MCF 10A (cell line): ENCODE measurements at regions not wholly inside any gene's neighbourhood (a gene's known extent, or its start where the extent isn't known, plus 50 kb on each side); places are given as distances from the start of the nearest gene placed in this dataset.
A peak's percentile ranks its signal among the peaks of the same experiment; 100 is the strongest.

Experiments
- BruUV-seq: library from RNA; stranded (reverse); fragments of 400-500 nt; replicated peaks from 2 replicates; lab custom pipeline; 2021; lab: Mats Ljungman, UMichigan
- CTCF ChIA-PET: fragments of 300-600 bp; sonication (Branson Sonifier 250); formaldehyde crosslinking; extraction: SDS; loops from one replicate; lab custom pipeline; 2021; ENCODE audit warnings: antibody characterized with exemption, inconsistent platforms; lab: Yijun Ruan, JAX
- POLR2A ChIA-PET: fragments of 300-600, 350-650 bp; sonication (Branson Sonifier 250); formaldehyde crosslinking; extraction: SDS; loops from one replicate; lab custom pipeline; 2020; ENCODE audit warnings: antibody characterized with exemption, inconsistent platforms; lab: Yijun Ruan, JAX
- DNase-seq: peaks from one replicate; pipeline ENCODE4 v3.0.0-alpha.2; 2018; ENCODE audit not compliant: unreplicated experiment
- H3K27ac Mint-ChIP-seq: one replicate; pipeline ENCODE4 v1.8.0; 2022; ENCODE audit warnings: mild to moderate bottlenecking, low read depth, mixed read lengths; ENCODE audit not compliant: unreplicated experiment
- H3K27me3 Mint-ChIP-seq: one replicate; pipeline ENCODE4 v1.8.0; 2022; ENCODE audit warnings: mixed read lengths; ENCODE audit not compliant: insufficient read depth, unreplicated experiment
- H3K36me3 Mint-ChIP-seq: one replicate; pipeline ENCODE4 v1.8.0; 2022; ENCODE audit warnings: mild to moderate bottlenecking, moderate library complexity, mixed read lengths; ENCODE audit not compliant: insufficient read depth, unreplicated experiment
- H3K4me1 Mint-ChIP-seq: one replicate; pipeline ENCODE4 v1.8.0; 2022; ENCODE audit warnings: mixed read lengths; ENCODE audit not compliant: insufficient read depth, unreplicated experiment
- H3K4me3 Mint-ChIP-seq: one replicate; pipeline ENCODE4 v1.8.0; 2022; ENCODE audit warnings: mild to moderate bottlenecking, moderate library complexity, mixed read lengths; ENCODE audit not compliant: unreplicated experiment
- H3K9me3 Mint-ChIP-seq: one replicate; pipeline ENCODE4 v1.8.0; 2022; ENCODE audit warnings: mixed read lengths; ENCODE audit not compliant: unreplicated experiment
- intact Hi-C: fragments of 100-400 bp; cut with micrococcal nuclease; formaldehyde crosslinking; loops from 2 replicates; pipeline ENCODE4 v1.14.1; 2022
- TF ChIP-seq, protein P1 (sequence below): fragments of 200-600 bp; IDR thresholded peaks from one replicate; pipeline ENCODE4 v1.8.0; 2022; ENCODE audit warnings: antibody characterized with exemption, mild to moderate bottlenecking; ENCODE audit not compliant: unreplicated experiment

DNA sequence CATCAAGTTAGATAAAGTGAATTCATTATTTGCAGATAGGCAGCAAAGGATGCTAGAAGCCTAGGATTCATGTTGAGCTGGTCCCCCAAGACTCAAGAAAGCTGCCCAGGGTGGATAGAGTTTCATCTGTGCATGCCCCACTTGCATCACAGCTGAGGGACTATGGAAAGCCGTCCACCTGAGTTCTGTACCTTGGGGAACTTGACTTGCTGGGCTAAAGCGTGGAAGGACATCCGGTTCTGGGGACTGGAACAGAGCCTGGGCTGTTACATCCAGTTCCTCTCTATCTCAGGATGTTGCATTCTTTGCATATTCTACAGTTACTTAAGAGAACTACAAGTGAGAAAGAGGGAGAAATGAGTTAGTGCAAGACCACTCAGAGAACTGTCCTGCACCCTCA lies 458.4 kb downstream of the SHISA9 start:
- intact Hi-C loops, result no loop called here
- Mint-ChIP-seq H3K4me3 (no peak overlapping the region), H3K27ac (no peak overlapping the region), H3K27me3 (peaks cover 8% of the 10 kb centered on the region), H3K36me3 (peaks cover 8% of the 10 kb centered on the region), H3K9me3 (peaks cover 24% of the 10 kb centered on the region), H3K4me1 (peaks cover under 1% of the 10 kb centered on the region)
- ChIA-PET CTCF (no interaction called here), POLR2A (interaction anchor here (0.7 kb wide), 1 partner anchor 282 kb away, joined by 3 read pairs; no protein-coding TSS in a partner anchor)
- DNase-seq, result no peak
- TF ChIP-seq, protein P1, sequence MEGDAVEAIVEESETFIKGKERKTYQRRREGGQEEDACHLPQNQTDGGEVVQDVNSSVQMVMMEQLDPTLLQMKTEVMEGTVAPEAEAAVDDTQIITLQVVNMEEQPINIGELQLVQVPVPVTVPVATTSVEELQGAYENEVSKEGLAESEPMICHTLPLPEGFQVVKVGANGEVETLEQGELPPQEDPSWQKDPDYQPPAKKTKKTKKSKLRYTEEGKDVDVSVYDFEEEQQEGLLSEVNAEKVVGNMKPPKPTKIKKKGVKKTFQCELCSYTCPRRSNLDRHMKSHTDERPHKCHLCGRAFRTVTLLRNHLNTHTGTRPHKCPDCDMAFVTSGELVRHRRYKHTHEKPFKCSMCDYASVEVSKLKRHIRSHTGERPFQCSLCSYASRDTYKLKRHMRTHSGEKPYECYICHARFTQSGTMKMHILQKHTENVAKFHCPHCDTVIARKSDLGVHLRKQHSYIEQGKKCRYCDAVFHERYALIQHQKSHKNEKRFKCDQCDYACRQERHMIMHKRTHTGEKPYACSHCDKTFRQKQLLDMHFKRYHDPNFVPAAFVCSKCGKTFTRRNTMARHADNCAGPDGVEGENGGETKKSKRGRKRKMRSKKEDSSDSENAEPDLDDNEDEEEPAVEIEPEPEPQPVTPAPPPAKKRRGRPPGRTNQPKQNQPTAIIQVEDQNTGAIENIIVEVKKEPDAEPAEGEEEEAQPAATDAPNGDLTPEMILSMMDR, result no peak
- BruUV-seq, result no TSS peak

DNA sequence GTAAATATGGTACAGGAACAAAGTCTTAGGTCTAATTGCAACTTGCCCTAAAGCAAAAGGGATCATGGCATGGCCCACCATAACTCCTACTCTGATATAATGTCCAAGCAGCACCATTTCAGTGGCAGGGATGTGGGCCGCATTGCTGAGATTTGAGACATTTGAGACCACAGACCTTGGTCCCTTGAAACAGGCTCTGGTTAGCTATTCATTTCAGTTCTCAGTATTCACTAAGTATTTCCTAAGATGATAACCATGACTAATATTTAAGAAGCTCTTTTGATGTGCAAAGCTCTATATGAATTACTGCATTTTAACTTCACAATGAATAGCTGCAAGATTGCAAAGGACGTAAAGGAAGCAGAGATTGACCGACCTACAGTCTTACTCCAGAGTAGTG lies 471.0 kb downstream of the SHISA9 start:
- intact Hi-C loops, result no loop called here
- Mint-ChIP-seq H3K27ac (no peak overlapping the region), H3K9me3 (no peaks in the 10 kb centered on the region), H3K4me1 (no peaks in the 10 kb centered on the region), H3K4me3 (no peak overlapping the region), H3K27me3 (no peaks in the 10 kb centered on the region), H3K36me3 (no peaks in the 10 kb centered on the region)
- BruUV-seq, result no TSS peak
- ChIA-PET CTCF (interaction anchor here (0.6 to 0.8 kb wide), 5 partner anchors 10 to 408 kb away, joined by 3 to 4 read pairs (median 3); no protein-coding TSS in a partner anchor), POLR2A (no interaction called here)
- TF ChIP-seq, protein P1, result no peak
- DNase-seq, result no peak

DNA sequence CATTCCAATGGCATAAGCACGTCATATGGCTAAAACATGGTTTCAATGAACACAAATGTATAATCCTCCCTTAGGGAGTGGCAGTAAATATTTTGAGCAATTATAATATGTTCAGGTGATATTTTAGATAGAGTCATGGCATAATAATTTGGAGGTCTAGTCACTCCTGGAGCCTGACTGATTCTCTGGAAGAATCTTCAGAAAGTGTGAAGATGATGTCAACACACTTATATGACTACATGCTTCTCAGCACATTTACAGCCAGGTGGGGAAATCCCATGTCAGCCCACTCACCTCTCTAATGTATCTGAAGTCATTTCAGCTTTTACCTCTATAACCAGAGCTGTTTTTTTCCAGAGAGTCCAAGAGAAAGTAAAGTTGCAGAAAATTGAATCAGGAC lies 474.8 kb downstream of the SHISA9 start:
- Mint-ChIP-seq H3K36me3 (no peaks in the 10 kb centered on the region), H3K9me3 (no peaks in the 10 kb centered on the region), H3K4me1 (peaks cover 12% of the 10 kb centered on the region), H3K4me3 (no peak overlapping the region), H3K27me3 (no peaks in the 10 kb centered on the region), H3K27ac (peak overlapping the region; percentile 39)
- intact Hi-C loops, result no loop called here
- TF ChIP-seq, protein P1, result no peak
- CTCF ChIA-PET, result interaction anchor here (0.7 to 2.3 kb wide), 3 partner anchors 62 to 391 kb away, joined by 3 to 13 read pairs (median 5); no protein-coding TSS in a partner anchor
- BruUV-seq, result no TSS peak
- POLR2A ChIA-PET, result no interaction called here
- DNase-seq, result no peak

DNA sequence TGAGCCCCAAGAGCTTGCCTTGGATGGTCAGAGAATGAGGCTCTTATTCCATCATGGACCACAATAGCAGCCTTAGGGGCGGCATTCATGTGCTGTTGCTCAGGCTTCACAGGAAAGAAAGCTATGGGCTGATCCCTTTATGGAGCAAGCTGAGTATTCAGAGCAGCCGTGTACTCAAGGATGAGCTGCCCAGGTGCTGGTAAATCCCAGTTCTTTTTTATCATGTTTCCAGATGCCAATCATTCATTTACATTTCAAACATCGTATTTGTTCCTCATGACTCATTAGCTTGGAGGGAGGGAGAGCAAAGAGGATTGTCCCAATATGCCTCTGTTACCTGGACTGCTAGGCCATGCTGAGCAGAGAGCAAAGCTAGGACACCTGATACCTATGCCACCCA lies 475.7 kb downstream of the SHISA9 start:
- DNase-seq, result no peak
- Mint-ChIP-seq H3K27ac (no peak overlapping the region), H3K9me3 (no peaks in the 10 kb centered on the region), H3K36me3 (no peaks in the 10 kb centered on the region), H3K4me3 (no peak overlapping the region), H3K27me3 (no peaks in the 10 kb centered on the region), H3K4me1 (peaks cover 12% of the 10 kb centered on the region)
- no TSS peak for BruUV-seq
- POLR2A ChIA-PET, result no interaction called here
- intact Hi-C loops, result no loop called here
- CTCF ChIA-PET, result interaction anchor here (0.6 to 2.3 kb wide), 8 partner anchors 34 to 1174 kb away, joined by 3 to 13 read pairs (median 3); no protein-coding TSS in a partner anchor
- TF ChIP-seq, protein P1, result no peak
